H9 (cell line): ENCODE measurements at regions not wholly inside any gene's neighbourhood (a gene's known extent, or its start where the extent isn't known, plus 50 kb on each side); places are given as distances from the start of the nearest gene placed in this dataset.

Experiments used
- DNase-seq: peaks from one replicate; pipeline ENCODE4 v3.0.0-alpha.2; 2017
- H2AFZ ChIP-seq: one replicate; pipeline ENCODE4 v1.6.1; 2013; ENCODE audit warnings: mild to moderate bottlenecking, low read length, control low read depth, moderate library complexity
- H2AK5ac ChIP-seq: 2 replicates; pipeline ENCODE4 v1.6.1; 2013; ENCODE audit warnings: low read length, control low read depth, mixed read lengths; ENCODE audit not compliant: insufficient read length
- H2BK120ac ChIP-seq: one replicate; pipeline ENCODE4 v1.6.1; 2013; ENCODE audit warnings: low read depth, mild to moderate bottlenecking, low read length, control low read depth, inconsistent platforms; ENCODE audit not compliant: poor library complexity, severe bottlenecking
- H2BK12ac ChIP-seq: 2 replicates; pipeline ENCODE4 v1.6.1; 2013; ENCODE audit warnings: low read length, control low read depth, mixed read lengths, low read depth; ENCODE audit not compliant: insufficient read length
- H2BK15ac ChIP-seq: 2 replicates; pipeline ENCODE4 v1.6.1; 2013; ENCODE audit warnings: low read depth, low read length, control low read depth
- H2BK20ac ChIP-seq: one replicate; pipeline ENCODE4 v1.6.1; 2013; ENCODE audit warnings: low read depth, mild to moderate bottlenecking, low read length, control low read depth, inconsistent platforms; ENCODE audit not compliant: poor library complexity, severe bottlenecking
- H2BK5ac ChIP-seq: 2 replicates; pipeline ENCODE4 v1.6.1; 2013; ENCODE audit warnings: low read length, control low read depth, mixed read lengths; ENCODE audit not compliant: insufficient read length
- H3K14ac ChIP-seq: 2 replicates; pipeline ENCODE4 v1.6.1; 2013; ENCODE audit warnings: low read length, control low read depth; ENCODE audit not compliant: insufficient read depth
- H3K18ac ChIP-seq: 2 replicates; pipeline ENCODE4 v1.6.1; 2013; ENCODE audit warnings: low read depth, mild to moderate bottlenecking, mixed read lengths, low read length, control low read depth; ENCODE audit not compliant: insufficient read length
- H3K23ac ChIP-seq: 2 replicates; pipeline ENCODE4 v1.6.1; 2013; ENCODE audit warnings: low read length, control low read depth, mixed read lengths, low read depth; ENCODE audit not compliant: insufficient read length
- H3K23me2 ChIP-seq: 2 replicates; pipeline ENCODE4 v1.6.1; 2013; ENCODE audit warnings: low read depth, mild to moderate bottlenecking, mixed read lengths, low read length, control low read depth; ENCODE audit not compliant: insufficient read length, poor library complexity, severe bottlenecking
- H3K27ac ChIP-seq: 2 replicates; pipeline ENCODE4 v1.5.1; 2013; ENCODE audit warnings: low read length, control low read depth, mixed read lengths, low read depth; ENCODE audit not compliant: insufficient read length
- H3K27me3 ChIP-seq: 2 replicates; pipeline ENCODE4 v1.6.1; 2013; ENCODE audit warnings: low read length, control low read depth, inconsistent platforms; ENCODE audit not compliant: insufficient read depth
- H3K4ac ChIP-seq: 2 replicates; pipeline ENCODE4 v1.6.1; 2013; ENCODE audit warnings: low read depth, mild to moderate bottlenecking, control low read depth, inconsistent platforms, low read length, moderate library complexity
- H3K4me1 ChIP-seq: 2 replicates; pipeline ENCODE4 v1.6.1; 2013; ENCODE audit warnings: low read length, control low read depth, inconsistent platforms; ENCODE audit not compliant: insufficient read depth
- H3K4me2 ChIP-seq: 2 replicates; pipeline ENCODE4 v1.6.1; 2013; ENCODE audit warnings: low read length, control low read depth, mixed read lengths; ENCODE audit not compliant: insufficient read length, insufficient read depth
- H3K56ac ChIP-seq: 2 replicates; pipeline ENCODE4 v1.6.1; 2013; ENCODE audit warnings: low read depth, mild to moderate bottlenecking, mixed read lengths, low read length, control low read depth; ENCODE audit not compliant: insufficient read length
- H3K79me1 ChIP-seq: 2 replicates; pipeline ENCODE4 v1.6.1; 2013; ENCODE audit warnings: low read depth, mild to moderate bottlenecking, moderate library complexity, low read length, control low read depth, inconsistent platforms; ENCODE audit not compliant: insufficient read depth, poor library complexity, severe bottlenecking
- H3K79me2 ChIP-seq: 2 replicates; pipeline ENCODE4 v1.6.1; 2013; ENCODE audit warnings: low read length, control low read depth, inconsistent platforms; ENCODE audit not compliant: insufficient read depth
- H3K9ac ChIP-seq: 2 replicates; pipeline ENCODE4 v1.6.1; 2013; ENCODE audit warnings: low read length, control low read depth, mixed read lengths; ENCODE audit not compliant: insufficient read length; ENCODE audit errors: extremely low read depth
- H3K9me3 ChIP-seq: one replicate; pipeline ENCODE4 v1.6.1; 2013; ENCODE audit warnings: low read depth, low read length, inconsistent platforms; ENCODE audit not compliant: control insufficient read depth
- H3T11ph ChIP-seq: one replicate; pipeline ENCODE4 v1.6.1; 2013; ENCODE audit warnings: mild to moderate bottlenecking, low read length, control low read depth, inconsistent platforms
- H4K20me1 ChIP-seq: one replicate; pipeline ENCODE4 v1.6.1; 2013; ENCODE audit not compliant: control insufficient read depth, insufficient read length, insufficient read depth
- H4K5ac ChIP-seq: 2 replicates; pipeline ENCODE4 v1.6.1; 2013; ENCODE audit warnings: low read depth, mild to moderate bottlenecking, mixed read lengths, low read length, control low read depth; ENCODE audit not compliant: insufficient read length
- H4K8ac ChIP-seq: replicated peaks from 2 replicates; pipeline ENCODE4 v1.6.1; 2013; ENCODE audit warnings: low read length, control low read depth, mixed read lengths, low read depth; ENCODE audit not compliant: insufficient read length
- H4K91ac ChIP-seq: 2 replicates; pipeline ENCODE4 v1.6.1; 2013; ENCODE audit warnings: low read depth, mild to moderate bottlenecking, moderate library complexity, mixed read lengths, low read length, control low read depth; ENCODE audit not compliant: insufficient read length
- H3K27ac Mint-ChIP-seq, 3 experiments: 2 replicates in 2 of 3; 3 replicates in 1 of 3; pipeline ENCODE4 v1.8.0; 2020 to 2021; ENCODE audit warnings: mixed read lengths in 3 of 3, mild to moderate bottlenecking in 1 of 3, moderate library complexity in 1 of 3
- H3K27me3 Mint-ChIP-seq: 2 replicates; pipeline ENCODE4 v1.8.0; 2021; ENCODE audit warnings: low read depth, mild to moderate bottlenecking, moderate library complexity, mixed read lengths
- H3K36me3 Mint-ChIP-seq, 3 experiments: 2 replicates in 2 of 3; 3 replicates in 1 of 3; pipeline ENCODE4 v1.8.0; 2020 to 2021; ENCODE audit warnings: low read depth in 3 of 3, mixed read lengths in 3 of 3; ENCODE audit not compliant: insufficient read depth in 1 of 3
- H3K4me1 Mint-ChIP-seq, 2 experiments: 2 replicates each; pipeline ENCODE4 v1.8.0; 2020; ENCODE audit warnings: mixed read lengths in 2 of 2
- H3K4me3 Mint-ChIP-seq, 2 experiments: 2 replicates in 1 of 2; 3 replicates in 1 of 2; pipeline ENCODE4 v1.8.0; 2020 to 2021; ENCODE audit warnings: mild to moderate bottlenecking in 2 of 2, mixed read lengths in 2 of 2, moderate library complexity in 1 of 2
- H3K9me3 Mint-ChIP-seq, 2 experiments: 2 replicates in 1 of 2; 3 replicates in 1 of 2; pipeline ENCODE4 v1.8.0; 2020; ENCODE audit warnings: mild to moderate bottlenecking in 2 of 2, mixed read lengths in 2 of 2, moderate library complexity in 1 of 2
- CTCF ChIP-seq: fragments of 200-600 bp; sonication (generic); conservative IDR thresholded peaks from 3 replicates; pipeline ENCODE4 v1.8.0; 2021; ENCODE audit warnings: antibody characterized with exemption, mild to moderate bottlenecking
- WGBS: extraction: QIAGEN DNeasy Blood & Tissue Kit; methylation state at CpG from one replicate; pipeline ENCODE4 v1.1.7; 2013; ENCODE audit warnings: missing lambda C conversion rate, low lambda C conversion rate, mixed read lengths; ENCODE audit not compliant: insufficient read length; ENCODE audit errors: extremely low coverage; 5-methylcytosine and 5-hydroxymethylcytosine counted together

- Histone ChIP-seq H2BK12ac (no peak overlapping the region), H3K4me2 (no peak overlapping the region), H3T11ph (no peak overlapping the region), H2BK5ac (no peak overlapping the region), H3K9me3 (no peaks in the 10 kb centered on the region), H2AK5ac (no peak overlapping the region), H3K27me3 (no peaks in the 10 kb centered on the region), H3K23me2 (no peaks in the 10 kb centered on the region), H3K23ac (no peak overlapping the region), H3K18ac (no peak overlapping the region), H2BK120ac (no peak overlapping the region), H3K4me1 (no peaks in the 10 kb centered on the region), H3K4ac (no peak overlapping the region), H3K27ac (no peak overlapping the region), H3K79me1 (no peaks in the 10 kb centered on the region), H3K9ac (no peak overlapping the region), H4K5ac (no peak overlapping the region), H3K79me2 (no peaks in the 10 kb centered on the region), H2AFZ (no peak overlapping the region), H4K8ac (no peak overlapping the region), H3K14ac (no peak overlapping the region), H2BK20ac (no peak overlapping the region), H4K91ac (no peak overlapping the region), H4K20me1 (no peaks in the 10 kb centered on the region), H3K56ac (no peak overlapping the region), H2BK15ac (no peak overlapping the region)
- TF ChIP-seq CTCF, result no peak
- no peaks in the 10 kb centered on the region for H3K27me3 Mint-ChIP-seq
- H3K9me3 Mint-ChIP-seq, result peaks cover 0 to 4% of the 10 kb centered on the region in 2 experiments; a peak in 2 of 5 replicates
- no peak for DNase-seq
- no CpG with 5 or more reads among the region's 1 CpG for WGBS
- no peaks in the 10 kb centered on the region for H3K4me1 Mint-ChIP-seq
- H3K36me3 Mint-ChIP-seq, result no peaks in the 10 kb centered on the region
- no peak overlapping the region for H3K27ac Mint-ChIP-seq
- H3K4me3 Mint-ChIP-seq, result no peak overlapping the region
Measured at GRCh38 chr4:167544391-167544790, 310.1 kb upstream of the SPOCK3 start.
